Lower leg skin (tissue), 3 donors: ENCODE measurements at regions not wholly inside any gene's neighbourhood (a gene's known extent, or its start where the extent isn't known, plus 50 kb on each side); places are given as distances from the start of the nearest gene placed in this dataset.

ENCODE experiments used
- POLR2A ChIP-seq, 2 donors: fragments of 450-650 bp; IDR thresholded peaks; one replicate each; pipeline ENCODE4 v1.6.1; 2016 to 2017; ENCODE audit warnings: antibody characterized with exemption in 2 of 2, mild to moderate bottlenecking in 1 of 2, moderate library complexity in 1 of 2
- TF ChIP-seq, protein P1 (sequence below), 3 donors: fragments of 450-650 bp; IDR thresholded peaks; one replicate each; pipeline ENCODE4 v1.5.1; 2016; ENCODE audit warnings: antibody characterized with exemption in 3 of 3, mild to moderate bottlenecking in 3 of 3, moderate library complexity in 2 of 3

DNA sequence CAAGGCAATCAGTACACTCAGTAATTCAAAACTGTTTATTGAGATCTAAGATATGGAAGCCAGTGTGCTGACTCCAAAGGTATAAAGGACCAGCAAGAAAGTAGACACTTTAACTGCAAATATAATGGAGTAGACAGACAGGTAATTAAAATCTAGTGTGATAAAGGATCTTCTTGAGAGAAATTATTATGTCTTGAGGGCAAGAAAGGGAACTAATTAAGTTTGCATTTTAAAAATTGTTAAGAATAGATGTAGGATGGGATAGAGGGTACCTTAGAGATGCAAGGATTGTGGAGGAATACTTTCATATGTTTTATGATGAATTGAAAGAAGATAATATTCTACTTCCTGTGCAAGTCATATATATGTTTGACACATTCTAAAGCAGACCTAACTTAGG is 825.3 kb downstream of the LTN1 start:
- TF ChIP-seq POLR2A (IDR thresholded peaks at IDR 0.05), result no peak
- TF ChIP-seq, protein P1, sequence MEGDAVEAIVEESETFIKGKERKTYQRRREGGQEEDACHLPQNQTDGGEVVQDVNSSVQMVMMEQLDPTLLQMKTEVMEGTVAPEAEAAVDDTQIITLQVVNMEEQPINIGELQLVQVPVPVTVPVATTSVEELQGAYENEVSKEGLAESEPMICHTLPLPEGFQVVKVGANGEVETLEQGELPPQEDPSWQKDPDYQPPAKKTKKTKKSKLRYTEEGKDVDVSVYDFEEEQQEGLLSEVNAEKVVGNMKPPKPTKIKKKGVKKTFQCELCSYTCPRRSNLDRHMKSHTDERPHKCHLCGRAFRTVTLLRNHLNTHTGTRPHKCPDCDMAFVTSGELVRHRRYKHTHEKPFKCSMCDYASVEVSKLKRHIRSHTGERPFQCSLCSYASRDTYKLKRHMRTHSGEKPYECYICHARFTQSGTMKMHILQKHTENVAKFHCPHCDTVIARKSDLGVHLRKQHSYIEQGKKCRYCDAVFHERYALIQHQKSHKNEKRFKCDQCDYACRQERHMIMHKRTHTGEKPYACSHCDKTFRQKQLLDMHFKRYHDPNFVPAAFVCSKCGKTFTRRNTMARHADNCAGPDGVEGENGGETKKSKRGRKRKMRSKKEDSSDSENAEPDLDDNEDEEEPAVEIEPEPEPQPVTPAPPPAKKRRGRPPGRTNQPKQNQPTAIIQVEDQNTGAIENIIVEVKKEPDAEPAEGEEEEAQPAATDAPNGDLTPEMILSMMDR (IDR thresholded peaks at IDR 0.05), result no peak
